Caco-2 (cell line): ENCODE measurements at regions not wholly inside any gene's neighbourhood (a gene's known extent, or its start where the extent isn't known, plus 50 kb on each side); places are given as distances from the start of the nearest gene placed in this dataset.

Experiments
- BruUV-seq: library from RNA; stranded (reverse); fragments of 400-500 nt; replicated peaks from 2 replicates; lab custom pipeline; 2021; lab: Mats Ljungman, UMichigan
- CTCF ChIA-PET: fragments of 300-600 bp; sonication (Branson Sonifier 250); formaldehyde crosslinking; loops from one replicate; lab custom pipeline; 2022; ENCODE audit warnings: antibody characterized with exemption; lab: Charles Lee
- POLR2A ChIA-PET: fragments of 300-600 bp; sonication (Branson Sonifier 250); formaldehyde crosslinking; loops from one replicate; lab custom pipeline; 2022; ENCODE audit warnings: antibody characterized with exemption; lab: Charles Lee
- DNase-seq, 2 experiments: peaks; one replicate each; pipeline versions ENCODE4 v3.0.0 to v3.0.0-alpha.2; 2020 to 2022
- H3K27me3 ChIP-seq: replicated peaks from 2 replicates; pipeline ENCODE4 v1.6.0; 2011; ENCODE audit warnings: low read length; ENCODE audit not compliant: control insufficient read depth, insufficient read depth
- H3K36me3 ChIP-seq: 2 replicates; pipeline ENCODE4 v1.5.1; 2011; ENCODE audit warnings: low read length; ENCODE audit not compliant: control insufficient read depth, insufficient read depth
- H3K4me1 ChIP-seq: fragments of 250-450 bp; sonication (Bioruptor Pico); 2 replicates; pipeline ENCODE4 v1.5.1; 2020; ENCODE audit warnings: mild to moderate bottlenecking
- H3K4me3 ChIP-seq: 2 replicates; pipeline ENCODE4 v1.5.1; 2011; ENCODE audit warnings: low read depth, mild to moderate bottlenecking, control low read depth, low read length
- H3K9me3 ChIP-seq: fragments of 250-450 bp; sonication (Bioruptor Pico); 2 replicates; pipeline ENCODE4 v1.5.1; 2020; ENCODE audit warnings: mild to moderate bottlenecking, moderate library complexity
- H3K27ac Mint-ChIP-seq: one replicate; pipeline ENCODE4 v1.8.0; 2022; ENCODE audit warnings: mixed read lengths; ENCODE audit not compliant: unreplicated experiment
- H3K27me3 Mint-ChIP-seq: one replicate; pipeline ENCODE4 v1.8.0; 2022; ENCODE audit warnings: mixed read lengths; ENCODE audit not compliant: insufficient read depth, unreplicated experiment
- H3K36me3 Mint-ChIP-seq: one replicate; pipeline ENCODE4 v1.8.0; 2022; ENCODE audit warnings: mild to moderate bottlenecking, mixed read lengths; ENCODE audit not compliant: insufficient read depth, unreplicated experiment
- H3K4me1 Mint-ChIP-seq: one replicate; pipeline ENCODE4 v1.8.0; 2022; ENCODE audit warnings: low read depth, mixed read lengths; ENCODE audit not compliant: unreplicated experiment
- H3K4me3 Mint-ChIP-seq: one replicate; pipeline ENCODE4 v1.8.0; 2022; ENCODE audit warnings: mild to moderate bottlenecking, moderate library complexity, mixed read lengths; ENCODE audit not compliant: unreplicated experiment
- H3K9me3 Mint-ChIP-seq: one replicate; pipeline ENCODE4 v1.8.0; 2022; ENCODE audit warnings: mixed read lengths; ENCODE audit not compliant: unreplicated experiment
- intact Hi-C: fragments of 100-400 bp; cut with micrococcal nuclease; formaldehyde crosslinking; loops from one replicate; pipeline ENCODE4 v1.10.0; 2022; ENCODE audit not compliant: unreplicated experiment
- TF ChIP-seq, protein P1 (sequence below), 2 experiments: fragments of 200-600 bp in 1 of 2; IDR thresholded peaks; 1 replicate in 1 of 2; 2 replicates in 1 of 2; pipeline versions ENCODE4 v1.5.1 to v1.8.0; 2011 to 2022; ENCODE audit warnings: antibody characterized with exemption in 1 of 2, control low read depth in 1 of 2, inconsistent platforms in 1 of 2, low read depth in 1 of 2, low read length in 1 of 2, mild to moderate bottlenecking in 1 of 2, moderate library complexity in 1 of 2; ENCODE audit not compliant: insufficient read depth in 1 of 2, severe bottlenecking in 1 of 2, unreplicated experiment in 1 of 2

DNA sequence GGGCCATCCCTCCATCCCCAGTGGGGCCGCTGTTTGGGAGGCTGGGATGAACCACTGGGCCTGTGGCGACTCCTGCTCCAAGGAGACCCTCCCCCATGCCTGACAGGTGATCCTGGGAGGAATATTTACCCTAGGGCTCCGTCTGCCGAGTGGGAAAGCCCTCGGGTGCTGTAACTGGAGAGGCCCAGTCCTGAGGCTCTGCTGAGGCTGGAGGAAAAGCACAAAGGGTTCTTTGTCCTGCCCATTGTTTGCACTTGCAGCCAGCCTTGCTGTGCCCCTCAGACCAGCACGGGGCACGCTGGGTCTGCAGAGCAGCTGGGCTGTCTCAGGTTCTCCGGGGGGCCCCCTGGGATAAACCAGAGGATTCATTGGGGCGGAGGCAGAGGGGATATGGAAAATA is 321.1 kb downstream of the MN1 start:
- no peak overlapping the region for H3K4me3 ChIP-seq
- H3K27me3 ChIP-seq: no peaks in the 10 kb centered on the region
- H3K9me3 ChIP-seq: no peaks in the 10 kb centered on the region
- TF ChIP-seq, protein P1, sequence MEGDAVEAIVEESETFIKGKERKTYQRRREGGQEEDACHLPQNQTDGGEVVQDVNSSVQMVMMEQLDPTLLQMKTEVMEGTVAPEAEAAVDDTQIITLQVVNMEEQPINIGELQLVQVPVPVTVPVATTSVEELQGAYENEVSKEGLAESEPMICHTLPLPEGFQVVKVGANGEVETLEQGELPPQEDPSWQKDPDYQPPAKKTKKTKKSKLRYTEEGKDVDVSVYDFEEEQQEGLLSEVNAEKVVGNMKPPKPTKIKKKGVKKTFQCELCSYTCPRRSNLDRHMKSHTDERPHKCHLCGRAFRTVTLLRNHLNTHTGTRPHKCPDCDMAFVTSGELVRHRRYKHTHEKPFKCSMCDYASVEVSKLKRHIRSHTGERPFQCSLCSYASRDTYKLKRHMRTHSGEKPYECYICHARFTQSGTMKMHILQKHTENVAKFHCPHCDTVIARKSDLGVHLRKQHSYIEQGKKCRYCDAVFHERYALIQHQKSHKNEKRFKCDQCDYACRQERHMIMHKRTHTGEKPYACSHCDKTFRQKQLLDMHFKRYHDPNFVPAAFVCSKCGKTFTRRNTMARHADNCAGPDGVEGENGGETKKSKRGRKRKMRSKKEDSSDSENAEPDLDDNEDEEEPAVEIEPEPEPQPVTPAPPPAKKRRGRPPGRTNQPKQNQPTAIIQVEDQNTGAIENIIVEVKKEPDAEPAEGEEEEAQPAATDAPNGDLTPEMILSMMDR (IDR thresholded peaks at IDR 0.05; ENCODE audit: insufficient read depth in 1 of 2, low read depth in 1 of 2, low read length in 1 of 2, severe bottlenecking in 1 of 2, unreplicated experiment in 1 of 2): no peak
- Mint-ChIP-seq H3K4me1 (peaks cover 6% of the 10 kb centered on the region), H3K27ac (no peak overlapping the region), H3K4me3 (no peak overlapping the region), H3K9me3 (no peaks in the 10 kb centered on the region), H3K36me3 (no peaks in the 10 kb centered on the region), H3K27me3 (no peaks in the 10 kb centered on the region)
- intact Hi-C loops: no loop called here
- H3K4me1 ChIP-seq: peaks cover 22% of the 10 kb centered on the region
- no peaks in the 10 kb centered on the region for H3K36me3 ChIP-seq
- ChIA-PET POLR2A (no interaction called here), CTCF (no interaction called here)
- no TSS peak for BruUV-seq
- peak; percentile 39 to 63 for DNase-seq

DNA sequence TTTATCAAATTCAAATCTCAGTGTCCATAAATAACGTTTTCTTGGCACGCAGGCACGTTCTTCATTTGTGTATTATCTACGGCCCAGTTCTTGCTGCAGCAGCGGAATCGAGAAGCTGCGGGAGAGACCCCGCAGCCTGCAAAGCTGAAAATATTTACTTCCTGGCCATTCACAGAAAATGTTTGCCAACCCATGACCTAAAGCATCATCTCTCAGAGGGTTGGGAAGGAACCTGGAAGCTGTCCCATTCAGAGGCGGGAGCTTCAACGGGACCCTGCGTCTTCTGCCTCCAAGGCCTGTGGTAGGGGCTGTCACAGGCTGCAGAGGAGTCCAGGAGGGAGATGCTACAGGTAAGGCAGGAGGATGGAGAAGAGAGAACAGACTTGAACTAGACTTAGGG is 319.2 kb downstream of the MN1 start:
- Histone ChIP-seq H3K9me3 (no peaks in the 10 kb centered on the region), H3K4me3 (no peak overlapping the region), H3K4me1 (peaks cover 8% of the 10 kb centered on the region; the same call in 1 of the 2 replicates), H3K36me3 (no peaks in the 10 kb centered on the region), H3K27me3 (no peaks in the 10 kb centered on the region)
- Mint-ChIP-seq H3K27ac (no peak overlapping the region), H3K27me3 (no peaks in the 10 kb centered on the region), H3K4me1 (no peaks in the 10 kb centered on the region), H3K4me3 (no peak overlapping the region), H3K9me3 (no peaks in the 10 kb centered on the region), H3K36me3 (no peaks in the 10 kb centered on the region)
- TF ChIP-seq, protein P1 (IDR thresholded peaks at IDR 0.05; ENCODE audit: insufficient read depth in 1 of 2, low read depth in 1 of 2, low read length in 1 of 2, severe bottlenecking in 1 of 2, unreplicated experiment in 1 of 2): no peak
- ChIA-PET CTCF (no interaction called here), POLR2A (no interaction called here)
- no peak for DNase-seq
- intact Hi-C loops: no loop called here
- no TSS peak for BruUV-seq

DNA sequence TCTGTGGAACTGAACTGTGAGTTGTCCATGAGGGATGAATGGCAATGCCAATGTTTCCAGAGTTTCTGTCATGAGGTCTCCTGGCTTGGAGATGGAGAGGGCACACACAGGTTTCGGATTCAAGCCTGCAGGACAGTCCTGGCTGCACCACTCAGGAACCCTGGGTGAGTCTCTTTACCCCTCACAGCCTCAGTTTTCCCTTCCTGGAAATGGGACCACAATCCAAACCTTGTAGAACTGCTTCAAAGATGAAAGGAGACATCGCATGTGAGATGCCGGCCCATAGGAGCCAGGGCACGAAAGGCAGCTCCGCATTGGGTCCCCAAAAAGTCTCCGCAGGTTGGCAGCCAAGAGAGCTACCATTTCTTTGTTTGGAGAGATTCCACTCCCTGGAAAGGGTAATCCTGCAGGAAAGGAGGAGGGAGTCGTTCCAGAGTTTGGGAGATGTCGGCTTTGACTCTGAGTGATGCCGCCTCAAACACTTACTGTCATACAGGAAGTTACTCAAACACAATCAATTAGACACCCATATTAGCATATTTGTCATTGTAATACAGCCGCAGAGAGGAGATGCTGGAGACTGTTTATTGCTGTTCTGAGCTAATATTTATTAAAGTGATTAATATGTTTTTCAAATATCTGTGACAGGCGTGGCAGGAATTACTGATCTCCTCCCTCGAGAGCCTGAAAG is 318.3 kb downstream of the MN1 start:
- H3K9me3 ChIP-seq: no peaks in the 10 kb centered on the region
- no peak for DNase-seq
- Mint-ChIP-seq H3K36me3 (no peaks in the 10 kb centered on the region), H3K27me3 (no peaks in the 10 kb centered on the region), H3K4me1 (no peaks in the 10 kb centered on the region), H3K4me3 (no peak overlapping the region), H3K27ac (no peak overlapping the region), H3K9me3 (no peaks in the 10 kb centered on the region)
- H3K4me3 ChIP-seq: no peak overlapping the region
- no peaks in the 10 kb centered on the region for H3K36me3 ChIP-seq
- TF ChIP-seq, protein P1 (IDR thresholded peaks at IDR 0.05; ENCODE audit: insufficient read depth in 1 of 2, low read depth in 1 of 2, low read length in 1 of 2, severe bottlenecking in 1 of 2, unreplicated experiment in 1 of 2): no peak
- ChIA-PET POLR2A (no interaction called here), CTCF (no interaction called here)
- intact Hi-C loops: no loop called here
- H3K4me1 ChIP-seq: peaks cover 13% of the 10 kb centered on the region; the same call in 1 of the 2 replicates
- no peaks in the 10 kb centered on the region for H3K27me3 ChIP-seq
- no TSS peak for BruUV-seq
